Heart right ventricle (tissue), 16 donors: ENCODE measurements at regions not wholly inside any gene's neighbourhood (a gene's known extent, or its start where the extent isn't known, plus 50 kb on each side); places are given as distances from the start of the nearest gene placed in this dataset.

ENCODE experiments used
- ATAC-seq, 8 donors: fragments of 200-7000 bp; cut with Tn5 transposase; one replicate each; pipeline ENCODE4 v1.9.1; 2020; ENCODE audit warnings: mild to moderate bottlenecking in 8 of 8, moderate library complexity in 8 of 8, moderate number of reproducible peaks in 1 of 8
- DNase-seq, 2 donors: peaks; one replicate each; pipeline ENCODE4 v3.0.0-alpha.2; 2020
- H3K27ac ChIP-seq, 10 donors: fragments of 200-600 bp; sonication (generic) in 2 of 10; one replicate each; pipeline versions ENCODE4 v1.5.0 to v1.8.0; 2020 to 2022; ENCODE audit warnings: mild to moderate bottlenecking in 3 of 10
- H3K27me3 ChIP-seq, 7 donors: fragments of 200-600 bp; one replicate each; pipeline ENCODE4 v1.8.0; 2021 to 2022; ENCODE audit warnings: mild to moderate bottlenecking in 2 of 7
- H3K36me3 ChIP-seq, 9 donors: fragments of 200-600 bp; sonication (generic) in 1 of 9; one replicate each; pipeline versions ENCODE4 v1.5.0 to v1.8.0; 2020 to 2022; ENCODE audit warnings: mild to moderate bottlenecking in 2 of 9
- H3K4me1 ChIP-seq, 9 donors: fragments of 200-600 bp; sonication (generic) in 1 of 9; one replicate each; pipeline versions ENCODE4 v1.5.0 to v1.8.0; 2020 to 2022; ENCODE audit warnings: mild to moderate bottlenecking in 4 of 9
- H3K4me3 ChIP-seq, 10 donors: fragments of 200-600 bp; sonication (generic) in 2 of 10; one replicate each; pipeline versions ENCODE4 v1.5.0 to v1.8.0; 2020 to 2022; ENCODE audit warnings: mild to moderate bottlenecking in 7 of 10, moderate library complexity in 2 of 10
- H3K9me3 ChIP-seq, 11 donors: fragments of 200-600 bp in 10 of 11; sonication (generic) in 2 of 11; one replicate each; pipeline versions ENCODE4 v1.5.0 to v1.8.0; 2013 to 2022; ENCODE audit warnings: mild to moderate bottlenecking in 2 of 11, control low read depth in 1 of 11, moderate library complexity in 1 of 11
- WGBS, 2 donors: extraction: QIAGEN DNeasy Blood & Tissue Kit; methylation state at CpG; one replicate each; pipeline ENCODE4 v1.1.7; 2013; ENCODE audit warnings: inconsistent platforms in 1 of 2; 5-methylcytosine and 5-hydroxymethylcytosine counted together
- intact Hi-C, 10 donors: fragments of 100-400 bp; cut with DNase I; formaldehyde crosslinking; loops; one replicate each; pipeline versions ENCODE4 v1.11.1 to v1.14.2; 2022
- TF ChIP-seq, protein P1 (sequence below), 9 donors: fragments of 200-600 bp; sonication (generic) in 2 of 9; IDR thresholded peaks; one replicate each; pipeline versions ENCODE4 v1.5.0 to v1.8.0; 2021 to 2022; ENCODE audit warnings: antibody characterized with exemption in 9 of 9, mild to moderate bottlenecking in 5 of 9, moderate library complexity in 1 of 9
- donor health status: Arrhythmogenic right ventricular cardiomyopathy.
- donor health status: ischemic (EF 13 %, LVEDD 7.1; RV severe dilation, severe dysfunction).
- donor health status: healthy with polysubstance abuse.
- donor health status: DM: no; HTN: yes; CAD: no.
- donor health status: DM: no; HTN: no; CAD: no.
- donor health status: ischemic (EF 25% LVEDD 6.9; RV normal size, moderate dysfunction).
- donor health status: ischemic (EF 25% LVEDD 5.7; RV mildly dilated, moderate dysfunction).
- donor health status: healthy.
- donor health status: DM: yes; HTN: yes; CAD: no.
- donor health status: Ischemic cardiomyopathy.
- donor health status: ischemic (EF 35%, LVEDD 5.7; RV mildly dilated, moderate dysfunction).
- donor health status: nonischemic (EF 11% LVEDD 7.7; RV severe dilation, severe dysfunction).
- donor health status: DM: yes; HTN: yes; CAD: no.
- donor health status: PGD.
- donor health status: ischemic (EF 29% LVEDD 5.4; RV normal size, mild dysfunction).
- donor health status: nonischemic (EF 23%, LVEDD 6.1; RV moderate dilation, normal function).

DNA sequence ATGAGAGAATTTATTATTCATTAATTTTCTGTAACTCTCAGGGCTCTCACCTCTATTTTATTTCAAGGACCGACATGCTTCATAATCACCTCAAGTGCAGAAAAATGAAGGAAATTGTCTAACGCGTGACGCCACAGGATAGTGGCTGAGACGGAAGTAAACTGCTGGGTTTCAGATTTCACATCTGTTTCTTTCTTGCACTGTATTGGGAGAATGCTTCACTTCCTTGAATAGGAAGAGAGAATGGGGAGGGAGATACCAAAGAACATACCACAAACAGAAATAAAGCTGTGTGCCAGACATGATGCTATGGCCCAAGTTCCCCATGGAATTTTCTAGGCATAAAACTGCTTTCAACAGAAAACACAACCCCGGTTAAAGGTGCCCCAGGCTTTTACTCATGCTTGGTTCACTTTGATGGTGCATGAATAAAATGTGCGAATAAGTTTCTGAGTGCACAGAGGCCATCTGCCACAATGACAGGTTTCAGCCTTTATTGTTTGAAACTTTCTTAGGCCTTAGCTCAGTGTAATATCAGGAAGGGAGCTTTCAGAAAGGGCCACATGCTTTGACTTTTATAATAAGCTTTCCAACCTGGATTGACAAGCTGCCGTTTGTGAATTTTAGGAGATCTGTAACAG is 1116.4 kb downstream of the SOCS6 start:
- Histone ChIP-seq H3K27me3 (no peaks in the 10 kb centered on the region), H3K9me3 (peaks cover 0 to 2% (median 0%) of the 10 kb centered on the region in 11 donors), H3K4me1 (no peaks in the 10 kb centered on the region), H3K36me3 (no peaks in the 10 kb centered on the region), H3K27ac (no peak overlapping the region), H3K4me3 (no peak overlapping the region)
- no peak for DNase-seq
- TF ChIP-seq, protein P1, sequence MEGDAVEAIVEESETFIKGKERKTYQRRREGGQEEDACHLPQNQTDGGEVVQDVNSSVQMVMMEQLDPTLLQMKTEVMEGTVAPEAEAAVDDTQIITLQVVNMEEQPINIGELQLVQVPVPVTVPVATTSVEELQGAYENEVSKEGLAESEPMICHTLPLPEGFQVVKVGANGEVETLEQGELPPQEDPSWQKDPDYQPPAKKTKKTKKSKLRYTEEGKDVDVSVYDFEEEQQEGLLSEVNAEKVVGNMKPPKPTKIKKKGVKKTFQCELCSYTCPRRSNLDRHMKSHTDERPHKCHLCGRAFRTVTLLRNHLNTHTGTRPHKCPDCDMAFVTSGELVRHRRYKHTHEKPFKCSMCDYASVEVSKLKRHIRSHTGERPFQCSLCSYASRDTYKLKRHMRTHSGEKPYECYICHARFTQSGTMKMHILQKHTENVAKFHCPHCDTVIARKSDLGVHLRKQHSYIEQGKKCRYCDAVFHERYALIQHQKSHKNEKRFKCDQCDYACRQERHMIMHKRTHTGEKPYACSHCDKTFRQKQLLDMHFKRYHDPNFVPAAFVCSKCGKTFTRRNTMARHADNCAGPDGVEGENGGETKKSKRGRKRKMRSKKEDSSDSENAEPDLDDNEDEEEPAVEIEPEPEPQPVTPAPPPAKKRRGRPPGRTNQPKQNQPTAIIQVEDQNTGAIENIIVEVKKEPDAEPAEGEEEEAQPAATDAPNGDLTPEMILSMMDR (IDR thresholded peaks at IDR 0.05), result no peak
- no peak for ATAC-seq
- WGBS, 2 donors, result 61 to 67% methylated on average over 8 of the region's 8 CpGs
- intact Hi-C loops, result no loop called here

DNA sequence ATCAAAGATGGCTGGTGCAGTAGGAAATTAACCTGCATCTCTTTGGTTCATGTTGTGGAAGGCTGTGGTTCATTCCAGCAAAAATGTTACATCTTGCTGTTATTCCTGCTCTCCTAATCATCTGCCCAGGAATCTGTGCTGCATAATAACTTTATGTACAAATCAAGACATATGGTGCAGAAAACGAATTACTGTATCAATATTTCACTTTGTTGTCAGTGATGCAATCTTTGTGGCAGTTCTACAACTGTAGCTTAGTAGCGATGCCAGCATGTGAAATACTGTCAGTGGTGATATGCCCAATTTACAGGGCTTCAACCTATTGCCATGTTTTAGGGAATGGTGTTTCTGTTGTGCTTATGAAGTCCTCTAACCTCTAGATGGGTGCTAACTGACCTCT is 1114.7 kb downstream of the SOCS6 start:
- Histone ChIP-seq H3K9me3 (no peaks in the 10 kb centered on the region), H3K4me1 (no peaks in the 10 kb centered on the region), H3K27me3 (no peaks in the 10 kb centered on the region), H3K4me3 (no peak overlapping the region), H3K27ac (no peak overlapping the region), H3K36me3 (no peaks in the 10 kb centered on the region)
- DNase-seq, result no peak
- ATAC-seq, result no peak
- intact Hi-C loops, result no loop called here
- WGBS, 2 donors, result 77 to 79% methylated on average over 2 of the region's 2 CpGs
- TF ChIP-seq, protein P1 (IDR thresholded peaks at IDR 0.05), result no peak

DNA sequence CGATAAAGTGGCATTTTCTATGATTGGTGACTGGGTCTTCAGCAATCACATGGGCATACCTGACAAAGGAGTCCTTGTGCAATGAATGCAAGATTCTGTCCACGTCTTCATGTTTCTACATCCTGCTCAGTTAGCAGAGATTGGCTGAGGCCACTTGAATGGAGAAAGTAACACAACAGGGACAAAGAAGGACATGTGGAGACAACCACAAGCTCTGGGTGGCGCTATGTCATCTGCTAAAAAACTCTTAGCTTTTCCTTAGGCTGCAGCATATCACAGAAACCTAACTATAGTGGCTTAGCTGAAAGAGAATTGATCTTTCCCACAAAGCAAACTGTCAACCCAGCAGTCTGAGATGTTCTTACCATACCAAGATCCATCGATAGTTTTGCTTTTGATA is 1109.7 kb downstream of the SOCS6 start:
- TF ChIP-seq, protein P1 (IDR thresholded peaks at IDR 0.05), result no peak
- intact Hi-C loops, result no loop called here
- no peak overlapping the region for H3K4me3 ChIP-seq
- H3K36me3 ChIP-seq, result no peaks in the 10 kb centered on the region
- DNase-seq (no peak), ATAC-seq (no peak)
- H3K27me3 ChIP-seq, result no peaks in the 10 kb centered on the region
- WGBS, 2 donors, result 46 to 48% methylated on average over 4 of the region's 4 CpGs
- H3K9me3 ChIP-seq, result no peaks in the 10 kb centered on the region
- H3K27ac ChIP-seq, result no peak overlapping the region
- H3K4me1 ChIP-seq, result no peaks in the 10 kb centered on the region

DNA sequence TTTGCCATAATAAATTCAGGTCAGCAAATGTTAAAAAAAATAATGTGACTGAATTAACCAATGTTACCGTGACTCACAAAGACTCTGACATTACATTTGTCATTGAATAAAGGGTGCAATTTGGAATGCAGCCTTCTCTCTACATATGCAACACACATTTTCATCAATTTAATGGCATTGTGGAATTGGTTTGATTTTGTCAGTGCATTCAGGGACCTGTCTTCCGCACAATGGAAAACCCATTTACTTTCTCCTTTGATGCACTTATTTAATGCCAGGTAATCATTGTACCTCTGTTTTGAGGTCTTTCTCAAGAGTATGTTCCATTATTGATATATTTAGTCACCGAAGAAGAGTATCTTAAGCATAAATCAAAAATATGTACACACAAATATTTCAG is 1099.3 kb downstream of the SOCS6 start:
- TF ChIP-seq, protein P1 (IDR thresholded peaks at IDR 0.05), result no peak
- no peaks in the 10 kb centered on the region for H3K4me1 ChIP-seq
- ATAC-seq (no peak), DNase-seq (no peak)
- H3K27ac ChIP-seq, result no peak overlapping the region
- no peaks in the 10 kb centered on the region for H3K9me3 ChIP-seq
- intact Hi-C loops, result no loop called here
- no peak overlapping the region for H3K4me3 ChIP-seq
- no peaks in the 10 kb centered on the region for H3K27me3 ChIP-seq
- no peaks in the 10 kb centered on the region for H3K36me3 ChIP-seq
- WGBS, 2 donors, result 92 to 93% methylated on average over 3 of the region's 3 CpGs
